ENCODE measurements at regions not wholly inside any gene's neighbourhood (a gene's known extent, or its start where the extent isn't known, plus 50 kb on each side); places are given as distances from the start of the nearest gene placed in this dataset.

DNA sequence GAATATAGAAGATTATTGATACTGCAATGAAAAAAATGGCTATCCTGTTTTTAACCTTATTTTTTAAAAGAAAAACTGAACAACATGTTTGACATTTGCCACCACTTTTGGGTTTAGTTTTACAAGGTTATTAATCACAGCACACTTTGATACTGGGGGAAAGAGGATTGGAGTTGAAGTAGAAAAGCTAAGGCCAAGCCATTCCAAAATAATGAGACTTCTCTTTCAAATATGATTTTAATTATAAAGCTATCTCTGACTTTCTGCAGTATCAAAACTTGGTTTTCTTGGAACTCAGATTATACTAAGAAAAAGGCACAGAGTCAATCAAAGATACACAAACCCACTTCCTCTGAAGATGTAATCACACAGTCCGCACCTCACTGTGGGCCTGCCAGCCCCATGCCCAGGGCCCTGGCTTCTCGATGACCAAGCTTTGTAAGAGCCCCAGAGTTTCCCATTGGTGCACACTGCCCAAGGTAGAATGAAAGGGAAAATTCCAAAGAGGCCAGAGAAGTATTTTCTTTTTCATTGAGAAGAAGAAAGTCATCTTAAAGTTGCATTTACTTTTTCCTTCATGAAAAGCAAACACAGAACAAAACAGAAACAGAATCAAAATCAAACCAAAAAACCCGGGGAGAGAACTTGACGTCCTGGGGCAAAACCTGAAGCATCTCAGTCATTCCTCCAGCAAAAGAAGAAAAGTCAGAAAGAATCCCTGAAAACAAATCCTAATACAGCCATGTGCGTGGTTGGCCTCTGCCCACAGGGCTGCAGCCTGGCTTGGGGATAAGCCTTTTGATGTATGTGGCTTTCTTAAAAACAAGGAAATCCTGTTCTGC lies 187.7 kb upstream of the KLF6 start:
- Histone ChIP-seq H3K9me3 (no peaks in the 10 kb centered on the region), H3K36me3 (ENCODE audit: control insufficient read depth in 2 of 2, extremely low read depth in 1 of 2, insufficient read depth in 1 of 2, low read length in 1 of 2) (no peaks in the 10 kb centered on the region), H3K27me3 (replicated peaks in 1 of 2; ENCODE audit: control insufficient read depth in 2 of 2, extremely low read depth in 1 of 2, insufficient read depth in 2 of 2, low read length in 1 of 2) (no peaks in the 10 kb centered on the region), H3K4me1 (ENCODE audit: control insufficient read depth in 1 of 2, extremely low read depth in 1 of 2, insufficient read depth in 2 of 2, low read length in 2 of 2) (peaks cover 46 to 57% of the 10 kb centered on the region in 2 experiments), H3K4me3 (ENCODE audit: control insufficient read depth in 1 of 2, extremely low read depth in 1 of 2, low read length in 1 of 2) (peak overlapping the region; percentile 8 to 23), H3K27ac (ENCODE audit: low read length) (peak overlapping the region; percentile 80)
- Mint-ChIP-seq H3K4me1 (peaks cover 51 to 59% (median 55%) of the 10 kb centered on the region in 3 donors), H3K27me3 (no peaks in the 10 kb centered on the region), H3K36me3 (peaks cover 2% of the 10 kb centered on the region), H3K9me3 (no peaks in the 10 kb centered on the region), H3K4me3 (peak overlapping the region; percentile 63 to 73 (median 72)), H3K27ac (peak overlapping the region; percentile 98 to 99)
- POLR2A ChIA-PET, result interaction anchor here in 1 of 2 donors (0.6 to 1.0 kb wide), 2 partner anchors 12 to 78 kb away, joined by 3 to 6 read pairs; no protein-coding TSS in a partner anchor
- ATAC-seq (replicated peaks in 1 of 4) (peak; percentile 82 to 89 (median 87)), DNase-seq (peak in 8 of 35 experiments; percentile 19 to 55 (median 25))
- CTCF ChIA-PET, result interaction anchor here in 1 of 2 donors (0.6 kb wide), 1 partner anchor 260 kb away, joined by 3 read pairs; no protein-coding TSS in a partner anchor
- 0% methylated on average over 4 of the region's 5 CpGs for WGBS (ENCODE audit: insufficient coverage)

DNA sequence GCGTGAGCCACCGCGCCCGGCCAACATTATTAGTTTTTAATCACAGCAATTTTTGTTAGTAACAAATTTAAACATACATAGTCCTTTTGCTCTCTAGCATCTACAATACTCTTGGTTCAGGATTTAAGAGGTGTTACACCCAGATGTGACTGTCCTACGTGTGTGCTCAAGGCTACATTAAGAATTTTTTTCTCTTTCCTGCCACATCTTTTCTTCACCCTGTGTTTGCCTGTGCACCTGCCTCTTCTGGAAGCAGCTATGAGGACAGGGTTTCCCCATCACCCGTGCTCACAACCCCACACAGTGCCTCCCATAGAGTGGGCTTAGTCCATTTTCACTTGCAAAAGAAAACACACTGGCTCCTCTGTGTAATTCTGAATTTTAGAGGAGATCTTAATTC lies 186.7 kb upstream of the KLF6 start:
- Mint-ChIP-seq H3K4me1 (peaks cover 51 to 63% (median 55%) of the 10 kb centered on the region in 3 donors), H3K9me3 (peaks cover 0 to 3% (median 0%) of the 10 kb centered on the region in 3 donors), H3K4me3 (peak overlapping the region; percentile 46 to 72 (median 63)), H3K36me3 (peaks cover 4% of the 10 kb centered on the region), H3K27me3 (no peaks in the 10 kb centered on the region), H3K27ac (peak overlapping the region; percentile 98 to 99)
- ChIA-PET CTCF (no interaction called here), POLR2A (interaction anchor here in 1 of 2 donors (0.6 kb wide), 1 partner anchor 252 kb away, joined by 3 read pairs; no protein-coding TSS in a partner anchor)
- ATAC-seq (replicated peaks in 1 of 4), result peak; percentile 10 to 68 (median 18)
- peaks cover 46 to 51% of the 10 kb centered on the region in 2 experiments for H3K4me1 ChIP-seq (ENCODE audit: control insufficient read depth in 1 of 2, extremely low read depth in 1 of 2, insufficient read depth in 2 of 2, low read length in 2 of 2)
- H3K4me3 ChIP-seq (ENCODE audit: control insufficient read depth in 1 of 2, extremely low read depth in 1 of 2, low read length in 1 of 2), result no peak overlapping the region
- WGBS (ENCODE audit: insufficient coverage), result 70% methylated on average over 5 of the region's 6 CpGs
- H3K27ac ChIP-seq (ENCODE audit: low read length), result peak overlapping the region; percentile 80
- no peaks in the 10 kb centered on the region for H3K9me3 ChIP-seq
- DNase-seq, result peak in 2 of 35 experiments; percentile 16 to 24
- H3K27me3 ChIP-seq (replicated peaks in 1 of 2; ENCODE audit: control insufficient read depth in 2 of 2, extremely low read depth in 1 of 2, insufficient read depth in 2 of 2, low read length in 1 of 2), result no peaks in the 10 kb centered on the region
- H3K36me3 ChIP-seq (ENCODE audit: control insufficient read depth in 2 of 2, extremely low read depth in 1 of 2, insufficient read depth in 1 of 2, low read length in 1 of 2), result no peaks in the 10 kb centered on the region

DNA sequence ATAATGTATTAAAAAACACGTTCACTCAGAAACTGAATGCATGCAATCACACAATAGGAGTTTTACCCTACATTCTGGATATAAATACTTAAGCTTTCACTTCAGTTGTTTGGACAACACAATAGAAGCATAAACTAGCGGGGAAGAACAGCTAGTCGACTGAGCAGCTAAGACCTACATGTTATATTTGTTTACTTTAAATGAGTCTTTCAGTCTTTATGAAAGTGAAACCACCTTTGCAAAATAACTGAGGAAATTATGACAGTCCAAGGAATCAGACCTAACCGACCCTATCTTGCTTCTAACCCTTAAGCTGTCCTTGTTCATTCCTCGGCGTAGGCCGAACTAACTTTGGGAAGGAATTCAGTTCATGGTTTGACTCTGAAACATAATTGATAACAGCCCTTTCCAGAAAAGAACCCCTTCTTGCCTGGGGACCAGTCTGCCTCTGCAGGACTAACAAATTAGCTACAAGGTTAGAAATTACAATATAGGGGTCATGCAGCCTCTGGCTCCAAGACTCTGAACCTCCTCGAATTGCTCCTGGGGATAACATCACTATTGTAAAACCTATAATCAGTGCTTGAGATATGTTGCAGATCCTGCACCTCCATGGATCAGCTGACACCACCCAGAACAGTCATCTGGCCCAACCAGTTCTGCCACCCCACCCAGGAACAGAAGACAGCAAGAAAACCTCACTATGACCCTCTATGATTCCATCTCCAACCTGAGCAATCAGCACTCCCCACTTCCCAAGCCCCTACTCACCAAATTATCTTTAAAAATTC lies 185.1 kb upstream of the KLF6 start:
- H3K36me3 ChIP-seq (ENCODE audit: control insufficient read depth in 2 of 2, extremely low read depth in 1 of 2, insufficient read depth in 1 of 2, low read length in 1 of 2), result no peaks in the 10 kb centered on the region
- DNase-seq, result peak in 1 of 35 experiments; percentile 26
- H3K27ac Mint-ChIP-seq, result peak overlapping the region; percentile 98 to 99
- 74% methylated on average over 5 of the region's 8 CpGs for WGBS (ENCODE audit: insufficient coverage)
- peaks cover 51 to 68% (median 55%) of the 10 kb centered on the region in 3 donors for H3K4me1 Mint-ChIP-seq
- no peaks in the 10 kb centered on the region for H3K9me3 ChIP-seq
- no peaks in the 10 kb centered on the region for H3K27me3 ChIP-seq (replicated peaks in 1 of 2; ENCODE audit: control insufficient read depth in 2 of 2, extremely low read depth in 1 of 2, insufficient read depth in 2 of 2, low read length in 1 of 2)
- H3K36me3 Mint-ChIP-seq, result peaks cover 4% of the 10 kb centered on the region
- peak in 1 of 4 experiments; percentile 33 for ATAC-seq (replicated peaks in 1 of 4)
- ChIA-PET CTCF (interaction anchor here in 1 of 2 donors (0.6 kb wide), 1 partner anchor 92 kb away, joined by 3 read pairs; no protein-coding TSS in a partner anchor), POLR2A (interaction anchor here in 1 of 2 donors (0.5 to 0.9 kb wide), 3 partner anchors 9 to 257 kb away, joined by 3 to 5 read pairs (median 4); no protein-coding TSS in a partner anchor)
- no peak overlapping the region for H3K4me3 ChIP-seq (ENCODE audit: control insufficient read depth in 1 of 2, extremely low read depth in 1 of 2, low read length in 1 of 2)
- peaks cover 0 to 4% (median 0%) of the 10 kb centered on the region in 3 donors for H3K9me3 Mint-ChIP-seq
- H3K4me3 Mint-ChIP-seq, result peak overlapping the region; percentile 15 to 63 (median 37)
- peak overlapping the region; percentile 80 for H3K27ac ChIP-seq (ENCODE audit: low read length)
- no peaks in the 10 kb centered on the region for H3K27me3 Mint-ChIP-seq
- peaks cover 42 to 44% of the 10 kb centered on the region in 2 experiments for H3K4me1 ChIP-seq (ENCODE audit: control insufficient read depth in 1 of 2, extremely low read depth in 1 of 2, insufficient read depth in 2 of 2, low read length in 2 of 2)

DNA sequence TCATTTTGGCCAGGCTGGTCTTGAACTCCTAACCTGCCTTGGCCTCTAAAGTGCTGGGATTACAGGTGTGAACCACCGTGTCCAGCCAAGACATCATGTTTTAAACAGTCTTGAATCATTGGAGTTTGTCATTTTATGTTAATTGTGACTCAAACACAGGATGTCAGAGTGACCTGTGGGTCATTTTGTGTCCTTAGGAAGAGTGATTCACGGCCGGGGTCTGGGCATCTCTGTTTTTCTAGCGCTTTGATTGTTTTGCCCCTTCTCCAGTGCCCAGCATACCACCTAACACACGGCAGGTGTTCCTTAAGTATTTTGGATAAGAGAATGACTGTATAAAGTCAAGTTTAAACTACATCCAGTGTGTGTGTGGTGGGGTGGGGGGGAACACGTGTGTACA lies 183.7 kb upstream of the KLF6 start:
- H3K27ac Mint-ChIP-seq, result peak overlapping the region in 1 of 2 donors; percentile 49
- Histone ChIP-seq H3K27me3 (replicated peaks in 1 of 2; ENCODE audit: control insufficient read depth in 2 of 2, extremely low read depth in 1 of 2, insufficient read depth in 2 of 2, low read length in 1 of 2) (no peaks in the 10 kb centered on the region), H3K27ac (ENCODE audit: low read length) (no peak overlapping the region), H3K9me3 (no peaks in the 10 kb centered on the region), H3K4me3 (ENCODE audit: control insufficient read depth in 1 of 2, extremely low read depth in 1 of 2, low read length in 1 of 2) (no peak overlapping the region), H3K36me3 (ENCODE audit: control insufficient read depth in 2 of 2, extremely low read depth in 1 of 2, insufficient read depth in 1 of 2, low read length in 1 of 2) (no peaks in the 10 kb centered on the region), H3K4me1 (ENCODE audit: control insufficient read depth in 1 of 2, extremely low read depth in 1 of 2, insufficient read depth in 2 of 2, low read length in 2 of 2) (peaks cover 40 to 44% of the 10 kb centered on the region in 2 experiments)
- H3K36me3 Mint-ChIP-seq, result peaks cover 4% of the 10 kb centered on the region
- ChIA-PET CTCF (no interaction called here), POLR2A (no interaction called here)
- peaks cover 47 to 63% (median 47%) of the 10 kb centered on the region in 3 donors for H3K4me1 Mint-ChIP-seq
- no peaks in the 10 kb centered on the region for H3K27me3 Mint-ChIP-seq
- ATAC-seq (replicated peaks in 1 of 4), result no peak
- no peak overlapping the region for H3K4me3 Mint-ChIP-seq
- WGBS (ENCODE audit: insufficient coverage), result no CpG with 5 or more reads among the region's 6 CpGs
- peaks cover 0 to 4% (median 0%) of the 10 kb centered on the region in 3 donors for H3K9me3 Mint-ChIP-seq
- DNase-seq, result no peak

DNA sequence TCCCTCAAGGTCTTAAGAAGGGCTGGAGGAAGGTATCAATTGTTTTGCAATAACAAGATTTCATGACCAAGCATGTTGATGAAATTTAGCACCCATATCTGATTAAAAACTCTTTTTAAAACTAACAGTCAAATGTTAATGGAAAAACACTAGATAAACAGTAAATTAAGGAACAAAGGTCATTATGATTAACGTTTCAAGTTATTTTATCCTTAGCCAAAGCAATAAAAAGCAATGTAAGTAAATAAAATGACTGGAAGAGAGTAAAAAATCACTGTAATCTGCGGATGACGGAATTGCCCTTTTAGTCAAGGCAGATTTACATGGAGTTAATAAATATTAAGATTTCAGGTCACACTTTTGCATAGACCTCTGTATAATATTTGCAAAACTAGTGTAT lies 179.5 kb upstream of the KLF6 start:
- Histone ChIP-seq H3K27me3 (replicated peaks in 1 of 2; ENCODE audit: control insufficient read depth in 2 of 2, extremely low read depth in 1 of 2, insufficient read depth in 2 of 2, low read length in 1 of 2) (no peaks in the 10 kb centered on the region), H3K4me3 (ENCODE audit: control insufficient read depth in 1 of 2, extremely low read depth in 1 of 2, low read length in 1 of 2) (no peak overlapping the region), H3K36me3 (ENCODE audit: control insufficient read depth in 2 of 2, extremely low read depth in 1 of 2, insufficient read depth in 1 of 2, low read length in 1 of 2) (no peaks in the 10 kb centered on the region), H3K9me3 (no peaks in the 10 kb centered on the region), H3K4me1 (ENCODE audit: control insufficient read depth in 1 of 2, extremely low read depth in 1 of 2, insufficient read depth in 2 of 2, low read length in 2 of 2) (peaks cover 18 to 37% of the 10 kb centered on the region in 2 experiments), H3K27ac (ENCODE audit: low read length) (no peak overlapping the region)
- DNase-seq, result no peak
- no peak overlapping the region for H3K27ac Mint-ChIP-seq
- H3K4me3 Mint-ChIP-seq, result no peak overlapping the region
- CTCF ChIA-PET, result no interaction called here
- no CpG with 5 or more reads among the region's 3 CpGs for WGBS (ENCODE audit: insufficient coverage)
- ATAC-seq (replicated peaks in 1 of 4), result no peak
- H3K4me1 Mint-ChIP-seq, result peaks cover 21 to 62% (median 43%) of the 10 kb centered on the region in 3 donors
- H3K9me3 Mint-ChIP-seq, result peaks cover 0 to 4% (median 0%) of the 10 kb centered on the region in 3 donors
- H3K36me3 Mint-ChIP-seq, result peaks cover 4% of the 10 kb centered on the region
- POLR2A ChIA-PET, result no interaction called here
- H3K27me3 Mint-ChIP-seq, result no peaks in the 10 kb centered on the region

DNA sequence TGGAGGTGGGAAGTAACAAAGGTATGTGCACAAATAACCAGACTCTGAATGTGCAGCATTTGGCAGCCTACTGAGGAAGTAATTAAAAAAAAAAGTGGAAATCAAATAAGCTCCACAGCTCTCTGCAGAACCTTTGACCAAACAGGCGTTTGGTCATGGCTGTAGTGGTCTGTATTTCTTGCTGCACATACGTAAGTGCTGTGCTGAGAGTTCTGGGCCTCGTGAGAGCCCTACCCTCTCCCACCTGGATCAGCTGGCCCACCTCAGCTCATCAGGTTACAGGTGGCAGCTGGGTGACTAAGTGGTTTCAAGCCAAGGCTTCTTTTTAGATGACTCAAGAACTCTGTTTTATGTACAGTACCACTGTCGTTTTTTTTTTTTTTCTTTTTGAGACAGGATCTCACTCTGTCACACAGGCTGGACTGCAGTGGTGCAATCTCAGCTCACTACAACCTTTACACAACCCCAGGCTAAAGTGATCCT lies 178.2 kb upstream of the KLF6 start:
- no peaks in the 10 kb centered on the region for H3K27me3 ChIP-seq (replicated peaks in 1 of 2; ENCODE audit: control insufficient read depth in 2 of 2, extremely low read depth in 1 of 2, insufficient read depth in 2 of 2, low read length in 1 of 2)
- peak overlapping the region; percentile 39 to 73 for H3K27ac Mint-ChIP-seq
- H3K27ac ChIP-seq (ENCODE audit: low read length), result no peak overlapping the region
- WGBS (ENCODE audit: insufficient coverage), result 17% methylated on average over 1 of the region's 4 CpGs
- peaks cover 12 to 55% (median 41%) of the 10 kb centered on the region in 3 donors for H3K4me1 Mint-ChIP-seq
- H3K9me3 ChIP-seq, result no peaks in the 10 kb centered on the region
- H3K9me3 Mint-ChIP-seq, result peaks cover 0 to 4% (median 0%) of the 10 kb centered on the region in 3 donors
- DNase-seq (no peak), ATAC-seq (replicated peaks in 1 of 4) (no peak)
- no peaks in the 10 kb centered on the region for H3K27me3 Mint-ChIP-seq
- no peak overlapping the region for H3K4me3 Mint-ChIP-seq
- POLR2A ChIA-PET, result no interaction called here
- H3K36me3 Mint-ChIP-seq, result peaks cover 4% of the 10 kb centered on the region
- no peaks in the 10 kb centered on the region for H3K36me3 ChIP-seq (ENCODE audit: control insufficient read depth in 2 of 2, extremely low read depth in 1 of 2, insufficient read depth in 1 of 2, low read length in 1 of 2)
- CTCF ChIA-PET, result no interaction called here
- H3K4me1 ChIP-seq (ENCODE audit: control insufficient read depth in 1 of 2, extremely low read depth in 1 of 2, insufficient read depth in 2 of 2, low read length in 2 of 2), result peaks cover 13 to 31% of the 10 kb centered on the region in 2 experiments
- no peak overlapping the region for H3K4me3 ChIP-seq (ENCODE audit: control insufficient read depth in 1 of 2, extremely low read depth in 1 of 2, low read length in 1 of 2)
